ENCODE measurements at regions not wholly inside any gene's neighbourhood (a gene's known extent, or its start where the extent isn't known, plus 50 kb on each side); places are given as distances from the start of the nearest gene placed in this dataset.

- DNase-seq (ENCODE audit: low read depth) = peak; percentile 55
Measured at GRCh38 chr2:206212673-206213513, 53.2 kb downstream of the EEF1B2 start.

GRCh38 chr2:206213514-206213845 is 53.8 kb downstream of the EEF1B2 start:
- DNase-seq (ENCODE audit: low read depth) = no peak

GRCh38 chr2:206217166-206217565 is 57.3 kb upstream of the ZDBF2 start:
- no peak for DNase-seq (ENCODE audit: low read depth)

GRCh38 chr2:206217743-206218142 is 56.7 kb upstream of the ZDBF2 start:
- DNase-seq (ENCODE audit: low read depth) = no peak

GRCh38 chr2:206218156-206218555 is 56.3 kb upstream of the ZDBF2 start:
- DNase-seq (ENCODE audit: low read depth) = no peak

- no peak for DNase-seq (ENCODE audit: low read depth)
Measured at GRCh38 chr2:206218796-206219499, 55.5 kb upstream of the ZDBF2 start.

GRCh38 chr2:206219957-206220356 is 54.5 kb upstream of the ZDBF2 start:
- no peak for DNase-seq (ENCODE audit: low read depth)

- DNase-seq (ENCODE audit: low read depth) = no peak
Measured at GRCh38 chr2:206220997-206221396, 53.5 kb upstream of the ZDBF2 start.

All from stromal cell of bone marrow (primary cell).